IMR-90 (cell line): ENCODE measurements at regions not wholly inside any gene's neighbourhood (a gene's known extent, or its start where the extent isn't known, plus 50 kb on each side); places are given as distances from the start of the nearest gene placed in this dataset.

Experiments used
- ATAC-seq: fragments of 200-7000 bp; cut with Tn5 transposase; 2 replicates; pipeline ENCODE4 v1.9.1; 2020; ENCODE audit warnings: low read depth, mild to moderate bottlenecking, moderate library complexity
- BruUV-seq: library from RNA; stranded (reverse); fragments of 400-500 nt; replicated peaks from 2 replicates; lab custom pipeline; 2021; lab: Mats Ljungman, UMichigan
- CTCF ChIA-PET: fragments of 300-600 bp; formaldehyde crosslinking; extraction: SDS; loops from one replicate; lab custom pipeline; 2021; ENCODE audit warnings: antibody characterized with exemption; lab: Yijun Ruan, JAX
- POLR2A ChIA-PET: fragments of 300-600 bp; sonication (Branson Sonifier 250); formaldehyde crosslinking; loops from one replicate; lab custom pipeline; 2022; ENCODE audit warnings: antibody characterized with exemption; ENCODE audit not compliant: unreplicated experiment; lab: Charles Lee
- DNase-seq: peaks from one replicate; pipeline ENCODE4 v3.0.0; 2013
- H2AFZ ChIP-seq: replicated peaks from 2 replicates; pipeline ENCODE3; 2013; ENCODE audit warnings: low read length, mild to moderate bottlenecking; ENCODE audit not compliant: poor library complexity
- H2AK5ac ChIP-seq: 2 replicates; pipeline ENCODE4 v1.6.1; 2013; ENCODE audit warnings: low read depth, low read length, inconsistent platforms
- H2AK9ac ChIP-seq: replicated peaks from 2 replicates; pipeline ENCODE3; 2013; ENCODE audit warnings: mild to moderate bottlenecking, low read depth, low read length, moderate library complexity; ENCODE audit not compliant: poor library complexity
- H2BK120ac ChIP-seq: 2 replicates; pipeline ENCODE4 v1.6.1; 2013; ENCODE audit warnings: low read depth, low read length, inconsistent platforms
- H2BK15ac ChIP-seq: 3 replicates; pipeline ENCODE4 v1.6.1; 2013; ENCODE audit warnings: low read depth, low read length, inconsistent platforms
- H2BK20ac ChIP-seq: 2 replicates; pipeline ENCODE4 v1.6.1; 2013; ENCODE audit warnings: low read depth, mild to moderate bottlenecking, inconsistent platforms, low read length, moderate library complexity
- H2BK5ac ChIP-seq: 2 replicates; pipeline ENCODE4 v1.6.1; 2013; ENCODE audit warnings: mild to moderate bottlenecking, low read depth, low read length, inconsistent platforms; ENCODE audit not compliant: poor library complexity, severe bottlenecking
- H3K14ac ChIP-seq: replicated peaks from 2 replicates; pipeline ENCODE4 v1.6.1; 2013; ENCODE audit warnings: low read depth, low read length, inconsistent platforms
- H3K18ac ChIP-seq: 2 replicates; pipeline ENCODE4 v1.6.1; 2013; ENCODE audit warnings: low read depth, low read length, control low read depth
- H3K23ac ChIP-seq: 2 replicates; pipeline ENCODE4 v1.6.1; 2013; ENCODE audit warnings: low read depth, low read length, inconsistent platforms
- H3K27ac ChIP-seq: 2 replicates; pipeline ENCODE4 v1.5.1; 2013; ENCODE audit warnings: mild to moderate bottlenecking, control low read depth, low read length; ENCODE audit not compliant: insufficient read depth
- H3K27me3 ChIP-seq: 2 replicates; pipeline ENCODE4 v1.6.1; 2013; ENCODE audit warnings: low read length; ENCODE audit not compliant: control insufficient read depth, insufficient read depth
- H3K36me3 ChIP-seq: 2 replicates; pipeline ENCODE4 v1.6.1; 2013; ENCODE audit warnings: low read length, mixed read lengths; ENCODE audit not compliant: control insufficient read depth, insufficient read depth
- H3K4ac ChIP-seq: 2 replicates; pipeline ENCODE4 v1.6.1; 2013; ENCODE audit warnings: low read depth, low read length, inconsistent platforms
- H3K4me1 ChIP-seq: 2 replicates; pipeline ENCODE4 v1.6.1; 2013; ENCODE audit warnings: low read length, mixed read lengths; ENCODE audit not compliant: control insufficient read depth, insufficient read depth
- H3K4me2 ChIP-seq: 2 replicates; pipeline ENCODE4 v1.6.1; 2013; ENCODE audit warnings: low read depth, mild to moderate bottlenecking, control low read depth, low read length, moderate library complexity
- H3K4me3 ChIP-seq: 2 replicates; pipeline ENCODE4 v1.5.1; 2013; ENCODE audit warnings: low read depth, mild to moderate bottlenecking, control low read depth, low read length, moderate library complexity; ENCODE audit not compliant: insufficient read depth
- H3K56ac ChIP-seq: 2 replicates; pipeline ENCODE4 v1.6.1; 2013; ENCODE audit warnings: low read length, inconsistent platforms; ENCODE audit not compliant: insufficient read depth; ENCODE audit errors: extremely low read depth
- H3K79me1 ChIP-seq, 2 experiments: 2 replicates each; pipeline ENCODE4 v1.6.1; 2013; ENCODE audit warnings: low read length in 2 of 2, inconsistent platforms in 1 of 2, low read depth in 1 of 2
- H3K9ac ChIP-seq: 2 replicates; pipeline ENCODE4 v1.6.1; 2013; ENCODE audit warnings: low read depth, low read length, control low read depth
- H3K9me1 ChIP-seq: 2 replicates; pipeline ENCODE4 v1.6.1; 2013; ENCODE audit warnings: low read length, inconsistent platforms; ENCODE audit not compliant: insufficient read depth
- H3K9me3 ChIP-seq: 2 replicates; pipeline ENCODE4 v1.6.1; 2013; ENCODE audit warnings: low read length; ENCODE audit not compliant: control insufficient read depth, insufficient read depth
- H4K20me1 ChIP-seq: 2 replicates; pipeline ENCODE4 v1.6.1; 2013; ENCODE audit warnings: low read length, inconsistent platforms; ENCODE audit not compliant: insufficient read depth
- H4K5ac ChIP-seq: 2 replicates; pipeline ENCODE4 v1.6.1; 2013; ENCODE audit warnings: mild to moderate bottlenecking, low read depth, low read length, control low read depth
- H4K8ac ChIP-seq, 2 experiments: 2 replicates each; pipeline ENCODE4 v1.6.1; 2013; ENCODE audit warnings: low read depth in 2 of 2, low read length in 2 of 2, control low read depth in 1 of 2, inconsistent platforms in 1 of 2
- H4K91ac ChIP-seq: 2 replicates; pipeline ENCODE4 v1.6.1; 2013; ENCODE audit warnings: low read depth, low read length, inconsistent platforms; ENCODE audit not compliant: insufficient read depth
- CTCF ChIP-seq: conservative IDR thresholded peaks from 2 replicates; pipeline ENCODE4 v1.5.1; 2012; ENCODE audit warnings: mild to moderate bottlenecking, low read depth, low read length, improper control_type of control experiment
- ELK1 ChIP-seq: fragments of 150-350 bp; IDR thresholded peaks from 2 replicates; pipeline ENCODE4 v1.6.1; 2016; ENCODE audit warnings: low read depth, mild to moderate bottlenecking, low read length, moderate library complexity, borderline replicate concordance
- POLR2A ChIP-seq: IDR thresholded peaks from 2 replicates; pipeline ENCODE4 v1.6.1; 2012; ENCODE audit warnings: mild to moderate bottlenecking, low read depth, low read length
- SMC3 ChIP-seq: fragments of 150-350 bp; IDR thresholded peaks from 2 replicates; pipeline ENCODE4 v1.6.1; 2016; ENCODE audit warnings: low read depth, mild to moderate bottlenecking, antibody characterized with exemption, low read length, moderate library complexity
- dilution Hi-C: fragments of 300-500 bp; cut with HindIII; formaldehyde crosslinking; loops from one replicate; pipeline ENCODE4 v1.14.3; 2018; ENCODE audit warnings: low sequenced_read_pairs; ENCODE audit not compliant: unreplicated experiment
- in situ Hi-C: fragments of 300-500 bp; cut with MboI; formaldehyde crosslinking; loops from 3 replicates; pipeline ENCODE4 v1.14.3; 2019; ENCODE audit warnings: low sequenced_read_pairs, inconsistent platforms, mixed read lengths
- intact Hi-C: fragments of 100-400 bp; cut with micrococcal nuclease; formaldehyde crosslinking; loops from 2 replicates; pipeline ENCODE4 v1.10.0; 2022

GRCh38 chrX:13868591-13868990 lies 51.7 kb upstream of the GPM6B start:
- no peak overlapping the region for H2BK120ac ChIP-seq
- CTCF ChIA-PET = no interaction called here
- no peak overlapping the region for H4K91ac ChIP-seq
- H2AK5ac ChIP-seq = no peak overlapping the region
- no peaks in the 10 kb centered on the region for H3K79me1 ChIP-seq
- no peak overlapping the region for H3K23ac ChIP-seq
- intact Hi-C loops = no loop called here
- TF ChIP-seq ELK1 = no peak
- no peak for TF ChIP-seq POLR2A
- no peak for TF ChIP-seq SMC3
- no peak for TF ChIP-seq CTCF
- H3K27ac ChIP-seq = no peak overlapping the region
- H3K56ac ChIP-seq = no peak overlapping the region
- H3K9ac ChIP-seq = no peak overlapping the region
- no peaks in the 10 kb centered on the region for H3K36me3 ChIP-seq
- no peak overlapping the region for H3K4me3 ChIP-seq
- no peak overlapping the region for H3K4me2 ChIP-seq
- H3K27me3 ChIP-seq = peaks cover 8% of the 10 kb centered on the region
- no peak overlapping the region for H2AFZ ChIP-seq
- H4K20me1 ChIP-seq = no peaks in the 10 kb centered on the region
- H4K8ac ChIP-seq = no peak overlapping the region
- H4K5ac ChIP-seq = no peak overlapping the region
- no peak overlapping the region for H2AK9ac ChIP-seq
- H2BK20ac ChIP-seq = no peak overlapping the region
- no peaks in the 10 kb centered on the region for H3K9me3 ChIP-seq
- no peak overlapping the region for H3K4ac ChIP-seq
- ATAC-seq (peak; percentile 53; the same call in 1 of the 2 replicates), DNase-seq (peak; percentile 45)
- no peak overlapping the region for H2BK5ac ChIP-seq
- H3K18ac ChIP-seq = no peak overlapping the region
- no peaks in the 10 kb centered on the region; the same call in 1 of the 2 replicates for H3K9me1 ChIP-seq
- H3K4me1 ChIP-seq = no peaks in the 10 kb centered on the region
- POLR2A ChIA-PET = no interaction called here
- in situ Hi-C loops = no loop called here
- no peak overlapping the region for H2BK15ac ChIP-seq
- BruUV-seq = no TSS peak
- no peak overlapping the region for H3K14ac ChIP-seq
- dilution Hi-C loops = no loop called here
